GM23248 (cell line): ENCODE measurements at regions not wholly inside any gene's neighbourhood (a gene's known extent, or its start where the extent isn't known, plus 50 kb on each side); places are given as distances from the start of the nearest gene placed in this dataset.

Experiments
- EZH2 ChIP-seq: fragments of 200-600 bp; sonication (generic); IDR thresholded peaks from 2 replicates; pipeline ENCODE4 v1.6.1; 2018; ENCODE audit warnings: antibody characterized with exemption, mild to moderate bottlenecking; ENCODE audit not compliant: insufficient read depth, poor library complexity, severe bottlenecking
- EZH2phosphoT487 ChIP-seq: fragments of 200-600 bp; sonication (generic); IDR thresholded peaks from 2 replicates; pipeline ENCODE4 v1.6.1; 2018; ENCODE audit warnings: antibody characterized with exemption, moderate library complexity, mild to moderate bottlenecking, low read depth; ENCODE audit not compliant: insufficient read depth

- TF ChIP-seq EZH2 = no peak
- TF ChIP-seq EZH2phosphoT487 = no peak
Measured at GRCh38 chr10:17523917-17524316, 69.5 kb upstream of the ST8SIA6 start.
